GM23338 (cell line): ENCODE measurements at regions not wholly inside any gene's neighbourhood (a gene's known extent, or its start where the extent isn't known, plus 50 kb on each side); places are given as distances from the start of the nearest gene placed in this dataset.

ENCODE experiments used
- ATAC-seq: fragments of 200-7000 bp; cut with Tn5 transposase; 3 replicates; pipeline ENCODE4 v1.9.1; 2020
- DNase-seq: peaks from one replicate; pipeline ENCODE4 v3.0.0-alpha.2; 2015; ENCODE audit warnings: low spot score
- H2AFZ ChIP-seq: fragments of 200-600 bp; sonication (generic); 2 replicates; pipeline ENCODE4 v1.8.0; 2016; ENCODE audit warnings: antibody characterized with exemption, mild to moderate bottlenecking, moderate library complexity
- H3F3A ChIP-seq: fragments of 200-600 bp; sonication (generic); replicated peaks from 2 replicates; pipeline ENCODE4 v1.8.0; 2017; ENCODE audit warnings: antibody characterized with exemption, mixed run types, low read depth
- H3K27ac ChIP-seq: fragments of 200-600 bp; sonication (generic); 2 replicates; pipeline ENCODE4 v1.6.1; 2016; ENCODE audit warnings: low read depth
- H3K27me3 ChIP-seq: fragments of 200-600 bp; sonication (generic); 2 replicates; pipeline ENCODE4 v1.8.0; 2016; ENCODE audit warnings: mild to moderate bottlenecking, mixed run types, moderate library complexity; ENCODE audit not compliant: insufficient read depth
- H3K36me3 ChIP-seq: fragments of 200-600 bp; sonication (generic); 2 replicates; pipeline ENCODE4 v1.8.0; 2016; ENCODE audit warnings: mild to moderate bottlenecking; ENCODE audit not compliant: insufficient read depth
- H3K4me1 ChIP-seq: fragments of 200-600 bp; sonication (generic); 2 replicates; pipeline ENCODE4 v1.8.0; 2016; ENCODE audit warnings: mild to moderate bottlenecking, moderate library complexity; ENCODE audit not compliant: insufficient read depth
- H3K4me2 ChIP-seq: fragments of 200-600 bp; sonication (generic); 2 replicates; pipeline ENCODE4 v1.7.1; 2017; ENCODE audit warnings: mixed run types
- H3K4me3 ChIP-seq: fragments of 200-600 bp; sonication (generic); 2 replicates; pipeline ENCODE4 v1.6.1; 2016; ENCODE audit warnings: mixed run types
- H3K79me2 ChIP-seq: fragments of 200-600 bp; sonication (generic); replicated peaks from 2 replicates; pipeline ENCODE4 v1.8.0; 2017; ENCODE audit warnings: mild to moderate bottlenecking; ENCODE audit not compliant: insufficient read depth
- H3K9me2 ChIP-seq: fragments of 200-600 bp; sonication (generic); 2 replicates; pipeline ENCODE4 v1.8.0; 2017; ENCODE audit not compliant: insufficient read depth
- H4K20me1 ChIP-seq: fragments of 200-600 bp; sonication (generic); replicated peaks from 2 replicates; pipeline ENCODE4 v1.8.0; 2017; ENCODE audit warnings: mild to moderate bottlenecking; ENCODE audit not compliant: insufficient read depth
- H3K27ac Mint-ChIP-seq: 2 replicates; pipeline ENCODE4 v1.8.0; 2020; ENCODE audit warnings: inconsistent platforms, mild to moderate bottlenecking, moderate library complexity, mixed read lengths
- H3K27me3 Mint-ChIP-seq: 3 replicates; pipeline ENCODE4 v1.8.0; 2022; ENCODE audit warnings: low read depth, mild to moderate bottlenecking, moderate library complexity, mixed read lengths, inconsistent platforms; ENCODE audit not compliant: insufficient read depth, poor library complexity
- H3K36me3 Mint-ChIP-seq: 3 replicates; pipeline ENCODE4 v1.8.0; 2021; ENCODE audit warnings: low read depth, mild to moderate bottlenecking, inconsistent platforms, moderate library complexity, mixed read lengths
- H3K4me1 Mint-ChIP-seq: 3 replicates; pipeline ENCODE4 v1.8.0; 2020; ENCODE audit warnings: mild to moderate bottlenecking, inconsistent platforms, mixed read lengths
- H3K4me3 Mint-ChIP-seq: 3 replicates; pipeline ENCODE4 v1.8.0; 2021; ENCODE audit warnings: moderate library complexity, mild to moderate bottlenecking, inconsistent platforms, mixed read lengths
- H3K9me3 Mint-ChIP-seq: 3 replicates; pipeline ENCODE4 v1.8.0; 2020; ENCODE audit warnings: moderate library complexity, mild to moderate bottlenecking, inconsistent platforms, mixed read lengths
- CREB1 ChIP-seq: fragments of 250-450 bp; sonication (Bioruptor Pico); IDR thresholded peaks from 2 replicates; pipeline ENCODE4 v1.5.0; 2020; ENCODE audit warnings: low read depth, mild to moderate bottlenecking, moderate library complexity
- CTCF ChIP-seq, 2 experiments: fragments of 200-600 bp in 1 of 2; sonication (generic) in 1 of 2; conservative IDR thresholded peaks; 2 replicates each; pipeline versions ENCODE4 v1.5.1 to v1.6.1; 2016 to 2017; ENCODE audit warnings: antibody characterized with exemption in 2 of 2, low read depth in 2 of 2, mild to moderate bottlenecking in 2 of 2, moderate library complexity in 1 of 2
- ETS1 ChIP-seq: IDR thresholded peaks from 2 replicates; pipeline ENCODE4 v1.6.1; 2016; ENCODE audit warnings: antibody characterized with exemption
- EZH2 ChIP-seq: fragments of 200-600 bp; sonication (generic); IDR thresholded peaks from one replicate; pipeline ENCODE4 v1.8.0; 2017; ENCODE audit warnings: antibody characterized with exemption, mild to moderate bottlenecking, low read depth; ENCODE audit not compliant: unreplicated experiment
- EZH2phosphoT487 ChIP-seq: fragments of 200-600 bp; sonication (generic); IDR thresholded peaks from one replicate; pipeline ENCODE4 v1.8.1; 2018; ENCODE audit warnings: antibody characterized with exemption; ENCODE audit not compliant: unreplicated experiment
- JUNB ChIP-seq: IDR thresholded peaks from one replicate; pipeline ENCODE4 v1.6.1; 2016; ENCODE audit warnings: antibody characterized with exemption; ENCODE audit not compliant: unreplicated experiment
- NANOG ChIP-seq: IDR thresholded peaks from 2 replicates; pipeline ENCODE4 v1.6.1; 2016; ENCODE audit warnings: antibody characterized with exemption, borderline replicate concordance
- POLR2AphosphoS5 ChIP-seq: IDR thresholded peaks from 2 replicates; pipeline ENCODE4 v1.6.1; 2016; ENCODE audit warnings: antibody characterized with exemption, low read depth
- REST ChIP-seq: IDR thresholded peaks from one replicate; pipeline ENCODE4 v1.6.1; 2018; ENCODE audit warnings: antibody characterized with exemption; ENCODE audit not compliant: unreplicated experiment
- STAT1 ChIP-seq: IDR thresholded peaks from one replicate; pipeline ENCODE4 v1.6.1; 2016; ENCODE audit warnings: antibody characterized with exemption; ENCODE audit not compliant: unreplicated experiment
- ZNF114 ChIP-seq: fragments of 250-450 bp; sonication (Bioruptor Pico); IDR thresholded peaks from 2 replicates; pipeline ENCODE4 v1.5.0; 2020; ENCODE audit warnings: mild to moderate bottlenecking, moderate library complexity
- ZNF331 ChIP-seq: fragments of 250-450 bp; sonication (Bioruptor Pico); IDR thresholded peaks from 2 replicates; pipeline ENCODE4 v1.5.0; 2020; ENCODE audit warnings: low read depth, mild to moderate bottlenecking, moderate library complexity
- ZNF462 ChIP-seq: fragments of 250-450 bp; sonication (Bioruptor Pico); IDR thresholded peaks from 2 replicates; pipeline ENCODE4 v1.5.0; 2020; ENCODE audit warnings: mild to moderate bottlenecking, moderate library complexity

- no peak overlapping the region for H3K4me3 ChIP-seq
- ATAC-seq (no peak), DNase-seq (no peak)
- H3K27me3 Mint-ChIP-seq = no peaks in the 10 kb centered on the region
- H3K4me1 ChIP-seq = peaks cover 19% of the 10 kb centered on the region; the same call in 1 of the 2 replicates
- H3K27ac Mint-ChIP-seq = no peak overlapping the region
- H3F3A ChIP-seq = no peaks in the 10 kb centered on the region
- peaks cover 28% of the 10 kb centered on the region; the same call in 1 of the 2 replicates for H3K9me2 ChIP-seq
- H3K4me1 Mint-ChIP-seq = peaks cover 27% of the 10 kb centered on the region
- no peaks in the 10 kb centered on the region for H3K79me2 ChIP-seq
- H3K36me3 Mint-ChIP-seq = peaks cover 5% of the 10 kb centered on the region; the same call in 2 of the 3 replicates
- H2AFZ ChIP-seq = no peak overlapping the region
- no peak overlapping the region for H3K4me3 Mint-ChIP-seq
- no peak overlapping the region for H3K27ac ChIP-seq
- TF ChIP-seq CTCF (conservative IDR thresholded peaks at IDR 0.05; ENCODE audit: low read depth in 2 of 2) (no peak), NANOG (no peak), ZNF114 (CRISPR knock-in tag) (no peak), EZH2 (no peak), ETS1 (no peak), JUNB (no peak), CREB1 (CRISPR knock-in tag) (no peak), ZNF331 (CRISPR knock-in tag) (no peak), ZNF462 (no peak), STAT1 (no peak), REST (no peak), POLR2AphosphoS5 (no peak), EZH2phosphoT487 (no peak)
- peaks cover 5% of the 10 kb centered on the region; the same call in 2 of the 3 replicates for H3K9me3 Mint-ChIP-seq
- H4K20me1 ChIP-seq = no peaks in the 10 kb centered on the region
- no peaks in the 10 kb centered on the region for H3K27me3 ChIP-seq
- H3K4me2 ChIP-seq = no peak overlapping the region
- no peaks in the 10 kb centered on the region; the same call in 1 of the 2 replicates for H3K36me3 ChIP-seq
These were observed 406.9 kb upstream of the USP24 start for GRCh38 chr1:55622074-55622473.
